Ectodermal cell (in vitro differentiated cells): ENCODE measurements at regions not wholly inside any gene's neighbourhood (a gene's known extent, or its start where the extent isn't known, plus 50 kb on each side); places are given as distances from the start of the nearest gene placed in this dataset.
"Not testable (repeated sequence)": the region's sequence is repeated elsewhere in the genome, so short reads cannot be mapped to it uniquely, and the experiment has no call there.

Source experiments
- H3K27ac ChIP-seq: 2 replicates; pipeline ENCODE4 v1.7.0; 2013; ENCODE audit warnings: mild to moderate bottlenecking, low read depth, low read length; ENCODE audit not compliant: insufficient read depth, poor library complexity, severe bottlenecking
- H3K27me3 ChIP-seq: 2 replicates; pipeline ENCODE4 v1.7.0; 2013; ENCODE audit warnings: mild to moderate bottlenecking, low read length; ENCODE audit not compliant: insufficient read depth, control insufficient read depth, poor library complexity, severe bottlenecking
- H3K36me3 ChIP-seq: one replicate; pipeline ENCODE4 v1.7.0; 2013; ENCODE audit warnings: low read length; ENCODE audit not compliant: control insufficient read depth, insufficient read depth
- H3K4me1 ChIP-seq: one replicate; pipeline ENCODE4 v1.7.0; 2013; ENCODE audit warnings: low read length; ENCODE audit not compliant: control insufficient read depth, insufficient read depth
- H3K4me3 ChIP-seq: 2 replicates; pipeline ENCODE4 v1.7.0; 2013; ENCODE audit warnings: low read depth, low read length, control low read depth; ENCODE audit not compliant: insufficient read depth
- H3K9me3 ChIP-seq: 2 replicates; pipeline ENCODE4 v1.7.0; 2013; ENCODE audit warnings: mild to moderate bottlenecking, low read length, moderate library complexity; ENCODE audit not compliant: control insufficient read depth
- WGBS, 2 experiments: methylation state at CpG; one replicate each; pipeline ENCODE4 v1.1.7; 2013; ENCODE audit warnings: missing lambda C conversion rate in 2 of 2; 5-methylcytosine and 5-hydroxymethylcytosine counted together

DNA sequence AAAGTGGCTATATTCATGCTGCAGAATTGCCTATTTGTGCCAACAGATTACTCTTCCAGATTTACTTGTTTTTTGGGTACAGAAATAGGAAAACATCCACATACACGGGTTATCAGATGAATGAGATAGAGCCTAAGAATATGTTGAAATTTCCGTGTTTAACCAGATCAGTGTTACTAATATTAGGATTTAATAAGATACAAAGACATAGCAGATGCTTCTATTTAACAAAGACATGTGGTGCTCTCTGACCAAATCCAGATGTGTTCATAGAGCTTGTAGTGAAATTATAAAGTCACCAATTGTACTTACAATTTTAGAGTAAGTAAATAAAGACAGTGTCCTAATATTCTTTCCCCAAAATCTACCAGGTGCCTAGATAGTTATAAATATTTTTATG lies 208.0 kb downstream of the CASP12 start:
- Histone ChIP-seq H3K36me3 (no peaks in the 10 kb centered on the region), H3K4me3 (no peak overlapping the region), H3K9me3 (no peaks in the 10 kb centered on the region), H3K4me1 (no peaks in the 10 kb centered on the region), H3K27me3 (no peaks in the 10 kb centered on the region), H3K27ac (no peak overlapping the region)
- WGBS, 2 experiments, result 100% methylated on average over 1 of the region's 2 CpGs; no CpG with 5 or more reads in 1 of the 2 experiments

DNA sequence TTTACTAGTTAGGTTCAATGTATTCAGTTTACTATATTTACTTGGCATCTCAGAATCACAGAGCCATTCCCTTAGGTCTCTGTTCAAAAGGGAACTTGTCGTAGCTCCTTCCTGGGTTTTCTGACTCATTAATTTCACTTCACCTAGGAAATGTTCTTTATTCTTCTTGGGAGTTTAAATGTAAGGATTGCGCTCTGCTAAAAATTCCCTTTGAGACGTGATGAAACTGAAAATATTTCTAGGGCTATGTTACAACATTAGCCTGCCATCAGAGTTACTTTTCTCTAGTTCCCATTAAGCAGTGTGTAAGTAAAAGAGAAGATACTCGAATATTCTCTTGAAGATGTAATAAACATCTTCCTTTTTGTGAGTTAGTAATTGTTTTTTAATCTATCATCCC lies 209.5 kb downstream of the CASP12 start:
- no peaks in the 10 kb centered on the region for H3K9me3 ChIP-seq
- WGBS, 2 experiments, result 92 to 100% methylated on average over 2 to 3 of the region's 4 CpGs
- H3K36me3 ChIP-seq, result no peaks in the 10 kb centered on the region
- no peak overlapping the region for H3K27ac ChIP-seq
- no peaks in the 10 kb centered on the region for H3K27me3 ChIP-seq
- H3K4me1 ChIP-seq, result no peaks in the 10 kb centered on the region
- H3K4me3 ChIP-seq, result no peak overlapping the region

DNA sequence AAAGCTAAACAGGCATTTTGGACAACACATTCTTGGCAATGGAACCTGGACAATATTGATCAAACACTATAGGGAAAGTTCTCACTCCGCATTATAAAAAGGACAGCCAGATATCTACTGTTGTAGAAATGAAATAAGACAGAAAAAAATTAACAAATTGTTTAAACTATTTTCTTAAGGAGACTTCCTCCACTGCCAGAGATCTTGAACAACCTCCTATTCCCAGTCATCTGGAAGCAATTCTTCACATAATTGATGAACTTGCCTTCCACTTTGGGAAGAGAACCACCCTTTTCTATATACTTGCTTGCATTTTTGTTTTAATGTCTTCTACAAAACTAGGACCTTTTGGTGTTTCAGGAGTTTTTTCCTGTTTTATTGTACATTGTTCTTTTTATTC lies 216.1 kb downstream of the CASP12 start:
- no peaks in the 10 kb centered on the region for H3K27me3 ChIP-seq
- H3K4me1 ChIP-seq, result no peaks in the 10 kb centered on the region
- no peaks in the 10 kb centered on the region for H3K36me3 ChIP-seq
- no peaks in the 10 kb centered on the region for H3K9me3 ChIP-seq
- no CpG with 5 or more reads among the region's 1 CpG for WGBS, 2 experiments
- no peak overlapping the region for H3K27ac ChIP-seq
- no peak overlapping the region for H3K4me3 ChIP-seq

DNA sequence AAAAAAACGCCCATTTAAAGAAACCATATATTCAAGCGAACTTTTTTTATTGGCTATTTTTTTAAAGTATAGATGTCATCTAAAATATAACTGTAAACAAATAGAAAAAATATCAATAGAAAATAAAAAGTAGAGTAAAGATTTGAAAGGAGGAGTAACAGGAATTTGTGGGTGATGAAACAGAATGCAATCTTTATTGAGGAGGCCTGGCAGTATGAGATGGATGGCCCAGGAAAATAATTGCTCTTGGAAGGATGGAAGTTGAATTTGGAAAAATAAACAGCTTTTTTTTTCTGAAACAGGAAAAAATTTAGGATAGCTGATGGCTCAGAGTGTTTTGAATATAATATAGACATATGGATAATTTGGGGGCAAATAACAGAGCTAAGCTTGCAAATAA lies 219.0 kb downstream of the CASP12 start:
- Histone ChIP-seq H3K27me3 (no peaks in the 10 kb centered on the region), H3K4me3 (no peak overlapping the region), H3K36me3 (no peaks in the 10 kb centered on the region), H3K9me3 (no peaks in the 10 kb centered on the region), H3K4me1 (no peaks in the 10 kb centered on the region), H3K27ac (no peak overlapping the region)
- WGBS, 2 experiments, result no CpG with 5 or more reads among the region's 2 CpGs

DNA sequence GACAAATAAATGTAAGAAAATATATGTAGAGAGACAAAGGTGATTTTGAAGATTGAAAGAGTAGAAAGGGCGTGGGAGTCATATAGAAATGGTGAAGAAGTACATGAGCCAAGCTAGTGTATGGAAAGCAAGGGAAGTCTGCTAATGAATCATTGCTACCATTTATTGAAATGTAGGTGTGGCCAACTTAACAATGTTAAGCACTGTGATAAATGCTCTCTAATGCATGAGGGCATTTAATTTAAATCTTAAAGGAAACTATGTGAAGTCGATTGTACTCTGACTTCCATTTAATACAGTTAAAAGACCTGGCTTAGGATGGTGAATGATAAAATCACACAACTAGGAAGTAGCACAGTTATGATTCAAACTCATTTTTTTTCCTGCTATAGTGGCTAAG lies 219.9 kb downstream of the CASP12 start:
- Histone ChIP-seq H3K27me3 (no peaks in the 10 kb centered on the region), H3K36me3 (no peaks in the 10 kb centered on the region), H3K27ac (no peak overlapping the region), H3K4me3 (no peak overlapping the region), H3K4me1 (no peaks in the 10 kb centered on the region), H3K9me3 (no peaks in the 10 kb centered on the region)
- 84 to 89% methylated on average over 2 of the region's 2 CpGs for WGBS, 2 experiments

DNA sequence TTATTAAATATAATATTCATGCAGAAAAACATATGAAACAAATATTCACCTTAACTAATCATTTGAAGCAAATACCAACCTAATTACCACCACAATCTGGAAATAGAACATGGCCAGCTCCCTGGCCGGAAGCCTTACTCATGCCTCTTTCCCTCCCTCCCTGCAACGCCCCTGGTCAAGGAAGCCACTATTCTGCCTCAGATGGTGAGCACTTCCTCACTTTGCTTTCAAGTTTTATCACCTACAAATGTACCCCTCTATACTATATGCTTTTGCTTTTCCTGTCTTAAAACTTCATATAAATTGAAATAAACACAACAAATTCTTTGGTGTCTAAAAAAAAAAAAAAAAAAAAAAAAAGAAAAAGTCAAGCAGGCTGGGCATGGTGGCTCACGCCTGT lies 221.2 kb downstream of the CASP12 start:
- not testable (repeated sequence) for H3K36me3 ChIP-seq, H3K27me3 ChIP-seq, H3K4me3 ChIP-seq, H3K27ac ChIP-seq, H3K9me3 ChIP-seq, H3K4me1 ChIP-seq
- WGBS, 2 experiments, result 88 to 92% methylated on average over 1 of the region's 3 CpGs

DNA sequence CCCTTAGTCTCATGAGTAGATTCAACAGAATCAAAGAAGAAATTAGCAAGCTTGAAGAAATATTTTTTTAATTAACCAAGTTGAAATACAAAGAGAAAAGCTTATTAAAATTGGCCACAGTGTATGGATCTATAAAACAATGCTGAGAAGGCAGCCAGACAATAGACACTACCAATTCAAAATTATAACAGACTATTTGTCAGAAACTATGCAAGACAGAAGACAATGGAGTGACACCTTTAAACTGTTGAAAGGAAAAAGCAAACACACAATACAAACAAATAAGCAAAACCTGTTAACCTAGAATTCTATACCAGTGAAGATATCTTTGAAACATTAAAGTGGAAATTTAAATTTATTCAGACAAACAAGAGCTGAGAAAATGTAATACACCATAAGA lies 225.4 kb downstream of the CASP12 start:
- Histone ChIP-seq H3K27me3 (no peaks in the 10 kb centered on the region), H3K4me3 (no peak overlapping the region), H3K4me1 (no peaks in the 10 kb centered on the region), H3K36me3 (no peaks in the 10 kb centered on the region), H3K9me3 (no peaks in the 10 kb centered on the region), H3K27ac (no peak overlapping the region)

DNA sequence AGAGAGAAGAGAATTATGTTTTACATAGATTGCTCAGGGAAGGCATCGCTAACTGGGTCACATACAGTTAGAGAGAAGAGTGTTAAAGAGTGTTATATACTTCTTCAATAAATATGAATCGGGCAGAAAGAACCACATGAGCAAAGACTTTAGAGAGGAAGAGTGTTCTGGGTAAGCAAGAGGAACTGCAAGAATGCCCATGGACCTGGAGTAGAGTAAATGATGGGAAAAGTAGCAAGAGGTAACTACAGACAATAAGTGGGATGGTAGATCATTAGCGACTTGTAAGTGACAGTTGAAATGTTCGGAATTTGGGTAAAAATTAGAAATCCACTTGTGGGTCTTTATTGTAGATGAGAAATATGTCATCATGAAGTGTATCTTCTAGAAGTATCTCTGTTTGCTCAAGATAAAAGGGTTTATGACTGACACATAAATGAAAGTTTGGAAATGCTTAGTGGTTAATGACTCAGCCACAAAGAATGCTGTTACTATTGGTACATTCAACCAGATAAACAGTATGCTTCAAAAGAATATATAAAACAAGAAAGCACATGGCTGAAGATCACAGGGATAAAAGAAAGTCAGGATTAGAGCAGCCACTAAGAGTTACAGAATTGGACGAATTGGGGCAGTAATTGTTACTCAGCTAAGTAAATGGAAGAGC lies 229.3 kb downstream of the CASP12 start:
- H3K4me1 ChIP-seq, result no peaks in the 10 kb centered on the region
- no peaks in the 10 kb centered on the region for H3K36me3 ChIP-seq
- 94 to 95% methylated on average over 5 of the region's 5 CpGs for WGBS, 2 experiments
- H3K9me3 ChIP-seq, result no peaks in the 10 kb centered on the region
- H3K27ac ChIP-seq, result no peak overlapping the region
- no peak overlapping the region for H3K4me3 ChIP-seq
- no peaks in the 10 kb centered on the region for H3K27me3 ChIP-seq

DNA sequence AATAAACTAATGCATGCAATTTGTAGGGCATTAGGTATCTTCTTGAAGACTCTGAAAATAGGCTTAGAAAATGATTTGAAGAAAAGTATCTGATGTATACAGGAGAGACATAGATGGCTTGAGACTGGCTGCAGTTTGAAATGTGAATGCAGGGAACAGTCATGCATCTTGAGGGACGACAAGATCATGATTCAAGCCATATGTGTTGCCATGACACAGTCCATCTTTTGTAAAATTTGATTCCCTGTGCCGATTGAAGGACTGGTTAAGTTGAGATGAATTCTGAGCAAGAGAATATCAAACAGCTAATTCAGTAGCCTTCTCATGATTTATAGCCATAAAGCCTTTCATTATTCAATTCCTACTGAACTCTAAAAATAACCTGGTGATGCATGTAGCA lies 231.6 kb downstream of the CASP12 start:
- no peaks in the 10 kb centered on the region for H3K36me3 ChIP-seq
- H3K27ac ChIP-seq, result no peak overlapping the region
- no peaks in the 10 kb centered on the region for H3K4me1 ChIP-seq
- H3K9me3 ChIP-seq, result no peaks in the 10 kb centered on the region
- WGBS, 2 experiments, result 90 to 94% methylated on average over 2 of the region's 2 CpGs
- no peaks in the 10 kb centered on the region for H3K27me3 ChIP-seq
- no peak overlapping the region for H3K4me3 ChIP-seq

DNA sequence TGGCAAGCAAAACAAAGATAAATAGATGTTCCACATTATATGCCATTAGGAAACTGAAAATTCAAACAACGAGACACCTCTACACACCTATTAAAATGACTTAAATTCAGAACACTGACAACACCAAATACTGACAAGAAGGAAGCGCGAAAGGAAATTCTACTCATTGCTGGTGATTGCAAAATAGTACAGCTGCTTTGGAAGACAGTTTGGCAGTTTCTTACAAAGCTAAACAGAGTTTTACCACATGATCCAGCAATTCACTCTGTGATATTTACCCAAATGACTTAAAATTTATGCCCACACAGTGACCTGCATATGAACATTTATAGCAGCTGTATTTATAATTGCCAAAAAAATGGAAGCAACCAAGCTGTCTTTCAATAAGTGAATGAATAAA lies 232.6 kb downstream of the CASP12 start:
- no peaks in the 10 kb centered on the region for H3K9me3 ChIP-seq
- no peaks in the 10 kb centered on the region for H3K4me1 ChIP-seq
- H3K36me3 ChIP-seq, result no peaks in the 10 kb centered on the region
- H3K27ac ChIP-seq, result no peak overlapping the region
- 87 to 91% methylated on average over 3 of the region's 3 CpGs for WGBS, 2 experiments
- H3K27me3 ChIP-seq, result no peaks in the 10 kb centered on the region
- no peak overlapping the region for H3K4me3 ChIP-seq
